HCT116 (cell line): ENCODE measurements at regions not wholly inside any gene's neighbourhood (a gene's known extent, or its start where the extent isn't known, plus 50 kb on each side); places are given as distances from the start of the nearest gene placed in this dataset.

Source experiments
- CEBPB ChIP-seq: IDR thresholded peaks from 2 replicates; pipeline ENCODE4 v1.6.1; 2012; ENCODE audit warnings: low read depth
- EZH2 ChIP-seq: fragments of 200-600 bp; sonication (generic); IDR thresholded peaks from 2 replicates; pipeline ENCODE4 v1.6.1; 2017; ENCODE audit warnings: antibody characterized with exemption, mixed run types
- JUND ChIP-seq: IDR thresholded peaks from 2 replicates; pipeline ENCODE4 v1.6.1; 2012
- POLR2A ChIP-seq: IDR thresholded peaks from 2 replicates; pipeline ENCODE4 v1.7.0; 2011; ENCODE audit warnings: borderline replicate concordance; ENCODE audit not compliant: insufficient read depth, insufficient read length; ENCODE audit errors: extremely low read depth
- POLR2AphosphoS5 ChIP-seq: IDR thresholded peaks from 2 replicates; pipeline ENCODE4 v1.6.1; 2011; ENCODE audit warnings: mild to moderate bottlenecking, low read depth, low read length, moderate library complexity
- RAD21 ChIP-seq: IDR thresholded peaks from 2 replicates; pipeline ENCODE4 v1.6.1; 2012; ENCODE audit warnings: low read depth, mild to moderate bottlenecking
- SP1 ChIP-seq: IDR thresholded peaks from 2 replicates; pipeline ENCODE4 v1.6.1; 2012; ENCODE audit warnings: low read depth
- SRF ChIP-seq: IDR thresholded peaks from 2 replicates; pipeline ENCODE4 v1.6.1; 2012; ENCODE audit warnings: low read depth
- TCF7L2 ChIP-seq: IDR thresholded peaks from 2 replicates; pipeline ENCODE4 v1.7.0; 2011; ENCODE audit warnings: borderline replicate concordance, inconsistent platforms; ENCODE audit not compliant: insufficient read depth, insufficient read length; ENCODE audit errors: extremely low read depth
- ZNF274 ChIP-seq: fragments of 200-500 bp; sonication (Bioruptor generic); IDR thresholded peaks from 2 replicates; pipeline ENCODE4 v1.6.1; 2014; ENCODE audit warnings: mild to moderate bottlenecking, low read depth, low read length, inconsistent platforms
- TF ChIP-seq, protein P1 (sequence below): IDR thresholded peaks from 2 replicates; pipeline ENCODE4 v1.6.1; 2012; ENCODE audit warnings: low read depth
- TF ChIP-seq, protein P2 (sequence below), 3 experiments: fragments of 200-600 bp in 1 of 3; sonication (generic) in 1 of 3; IDR thresholded peaks in 2 of 3; conservative IDR thresholded peaks in 1 of 3; 2 replicates each; pipeline ENCODE4 v1.5.1; 2012 to 2017; ENCODE audit warnings: low read depth in 2 of 3, low read length in 2 of 3, antibody characterized with exemption in 1 of 3, borderline replicate concordance in 1 of 3, control low read depth in 1 of 3, mild to moderate bottlenecking in 1 of 3, mixed read lengths in 1 of 3, mixed run types in 1 of 3, moderate library complexity in 1 of 3; ENCODE audit not compliant: insufficient read depth in 1 of 3
- TF ChIP-seq, protein P3 (sequence below): IDR thresholded peaks from 2 replicates; pipeline ENCODE4 v1.6.1; 2012
- TF ChIP-seq, protein P4 (sequence below): IDR thresholded peaks from 2 replicates; pipeline ENCODE4 v1.6.1; 2011; ENCODE audit warnings: mild to moderate bottlenecking, low read length, moderate library complexity; ENCODE audit not compliant: insufficient replicate concordance; ENCODE audit errors: extremely low read depth

DNA sequence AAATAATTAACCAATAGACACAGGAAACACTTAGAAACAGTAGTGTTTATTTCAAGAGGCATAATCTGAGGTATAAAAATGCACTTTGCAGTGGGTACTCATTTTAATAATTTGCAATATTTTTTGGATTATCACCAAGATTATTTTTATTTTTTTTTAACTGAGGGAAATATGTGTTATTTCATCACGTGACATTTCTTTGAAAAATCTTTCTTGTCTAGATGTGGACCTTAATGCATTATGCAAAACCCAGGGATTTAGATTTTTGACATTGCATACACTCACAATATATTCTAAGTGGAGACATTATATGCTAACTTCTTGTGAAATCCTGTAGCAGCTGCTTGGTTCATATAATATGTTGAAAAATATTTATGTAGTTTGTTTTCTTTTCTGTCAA, 260.4 kb upstream of the MEIS2 start:
- TF ChIP-seq, protein P1, sequence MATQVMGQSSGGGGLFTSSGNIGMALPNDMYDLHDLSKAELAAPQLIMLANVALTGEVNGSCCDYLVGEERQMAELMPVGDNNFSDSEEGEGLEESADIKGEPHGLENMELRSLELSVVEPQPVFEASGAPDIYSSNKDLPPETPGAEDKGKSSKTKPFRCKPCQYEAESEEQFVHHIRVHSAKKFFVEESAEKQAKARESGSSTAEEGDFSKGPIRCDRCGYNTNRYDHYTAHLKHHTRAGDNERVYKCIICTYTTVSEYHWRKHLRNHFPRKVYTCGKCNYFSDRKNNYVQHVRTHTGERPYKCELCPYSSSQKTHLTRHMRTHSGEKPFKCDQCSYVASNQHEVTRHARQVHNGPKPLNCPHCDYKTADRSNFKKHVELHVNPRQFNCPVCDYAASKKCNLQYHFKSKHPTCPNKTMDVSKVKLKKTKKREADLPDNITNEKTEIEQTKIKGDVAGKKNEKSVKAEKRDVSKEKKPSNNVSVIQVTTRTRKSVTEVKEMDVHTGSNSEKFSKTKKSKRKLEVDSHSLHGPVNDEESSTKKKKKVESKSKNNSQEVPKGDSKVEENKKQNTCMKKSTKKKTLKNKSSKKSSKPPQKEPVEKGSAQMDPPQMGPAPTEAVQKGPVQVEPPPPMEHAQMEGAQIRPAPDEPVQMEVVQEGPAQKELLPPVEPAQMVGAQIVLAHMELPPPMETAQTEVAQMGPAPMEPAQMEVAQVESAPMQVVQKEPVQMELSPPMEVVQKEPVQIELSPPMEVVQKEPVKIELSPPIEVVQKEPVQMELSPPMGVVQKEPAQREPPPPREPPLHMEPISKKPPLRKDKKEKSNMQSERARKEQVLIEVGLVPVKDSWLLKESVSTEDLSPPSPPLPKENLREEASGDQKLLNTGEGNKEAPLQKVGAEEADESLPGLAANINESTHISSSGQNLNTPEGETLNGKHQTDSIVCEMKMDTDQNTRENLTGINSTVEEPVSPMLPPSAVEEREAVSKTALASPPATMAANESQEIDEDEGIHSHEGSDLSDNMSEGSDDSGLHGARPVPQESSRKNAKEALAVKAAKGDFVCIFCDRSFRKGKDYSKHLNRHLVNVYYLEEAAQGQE: no peak
- TF ChIP-seq POLR2A (no peak), RAD21 (no peak), JUND (no peak), POLR2AphosphoS5 (no peak), SRF (no peak), EZH2 (no peak), ZNF274 (no peak), TCF7L2 (no peak), CEBPB (no peak), SP1 (no peak)
- TF ChIP-seq, protein P2, sequence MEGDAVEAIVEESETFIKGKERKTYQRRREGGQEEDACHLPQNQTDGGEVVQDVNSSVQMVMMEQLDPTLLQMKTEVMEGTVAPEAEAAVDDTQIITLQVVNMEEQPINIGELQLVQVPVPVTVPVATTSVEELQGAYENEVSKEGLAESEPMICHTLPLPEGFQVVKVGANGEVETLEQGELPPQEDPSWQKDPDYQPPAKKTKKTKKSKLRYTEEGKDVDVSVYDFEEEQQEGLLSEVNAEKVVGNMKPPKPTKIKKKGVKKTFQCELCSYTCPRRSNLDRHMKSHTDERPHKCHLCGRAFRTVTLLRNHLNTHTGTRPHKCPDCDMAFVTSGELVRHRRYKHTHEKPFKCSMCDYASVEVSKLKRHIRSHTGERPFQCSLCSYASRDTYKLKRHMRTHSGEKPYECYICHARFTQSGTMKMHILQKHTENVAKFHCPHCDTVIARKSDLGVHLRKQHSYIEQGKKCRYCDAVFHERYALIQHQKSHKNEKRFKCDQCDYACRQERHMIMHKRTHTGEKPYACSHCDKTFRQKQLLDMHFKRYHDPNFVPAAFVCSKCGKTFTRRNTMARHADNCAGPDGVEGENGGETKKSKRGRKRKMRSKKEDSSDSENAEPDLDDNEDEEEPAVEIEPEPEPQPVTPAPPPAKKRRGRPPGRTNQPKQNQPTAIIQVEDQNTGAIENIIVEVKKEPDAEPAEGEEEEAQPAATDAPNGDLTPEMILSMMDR (IDR thresholded peaks at IDR 0.05 in 2 of 3, conservative IDR thresholded peaks at IDR 0.05 in 1 of 3; ENCODE audit: borderline replicate concordance in 1 of 3, insufficient read depth in 1 of 3, low read depth in 2 of 3, low read length in 2 of 3): no peak
- TF ChIP-seq, protein P3, sequence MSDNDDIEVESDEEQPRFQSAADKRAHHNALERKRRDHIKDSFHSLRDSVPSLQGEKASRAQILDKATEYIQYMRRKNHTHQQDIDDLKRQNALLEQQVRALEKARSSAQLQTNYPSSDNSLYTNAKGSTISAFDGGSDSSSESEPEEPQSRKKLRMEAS: no peak
- TF ChIP-seq, protein P4, sequence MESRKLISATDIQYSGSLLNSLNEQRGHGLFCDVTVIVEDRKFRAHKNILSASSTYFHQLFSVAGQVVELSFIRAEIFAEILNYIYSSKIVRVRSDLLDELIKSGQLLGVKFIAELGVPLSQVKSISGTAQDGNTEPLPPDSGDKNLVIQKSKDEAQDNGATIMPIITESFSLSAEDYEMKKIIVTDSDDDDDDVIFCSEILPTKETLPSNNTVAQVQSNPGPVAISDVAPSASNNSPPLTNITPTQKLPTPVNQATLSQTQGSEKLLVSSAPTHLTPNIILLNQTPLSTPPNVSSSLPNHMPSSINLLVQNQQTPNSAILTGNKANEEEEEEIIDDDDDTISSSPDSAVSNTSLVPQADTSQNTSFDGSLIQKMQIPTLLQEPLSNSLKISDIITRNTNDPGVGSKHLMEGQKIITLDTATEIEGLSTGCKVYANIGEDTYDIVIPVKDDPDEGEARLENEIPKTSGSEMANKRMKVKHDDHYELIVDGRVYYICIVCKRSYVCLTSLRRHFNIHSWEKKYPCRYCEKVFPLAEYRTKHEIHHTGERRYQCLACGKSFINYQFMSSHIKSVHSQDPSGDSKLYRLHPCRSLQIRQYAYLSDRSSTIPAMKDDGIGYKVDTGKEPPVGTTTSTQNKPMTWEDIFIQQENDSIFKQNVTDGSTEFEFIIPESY: no peak
